ENCODE measurements at regions not wholly inside any gene's neighbourhood (a gene's known extent, or its start where the extent isn't known, plus 50 kb on each side); places are given as distances from the start of the nearest gene placed in this dataset.

DNA sequence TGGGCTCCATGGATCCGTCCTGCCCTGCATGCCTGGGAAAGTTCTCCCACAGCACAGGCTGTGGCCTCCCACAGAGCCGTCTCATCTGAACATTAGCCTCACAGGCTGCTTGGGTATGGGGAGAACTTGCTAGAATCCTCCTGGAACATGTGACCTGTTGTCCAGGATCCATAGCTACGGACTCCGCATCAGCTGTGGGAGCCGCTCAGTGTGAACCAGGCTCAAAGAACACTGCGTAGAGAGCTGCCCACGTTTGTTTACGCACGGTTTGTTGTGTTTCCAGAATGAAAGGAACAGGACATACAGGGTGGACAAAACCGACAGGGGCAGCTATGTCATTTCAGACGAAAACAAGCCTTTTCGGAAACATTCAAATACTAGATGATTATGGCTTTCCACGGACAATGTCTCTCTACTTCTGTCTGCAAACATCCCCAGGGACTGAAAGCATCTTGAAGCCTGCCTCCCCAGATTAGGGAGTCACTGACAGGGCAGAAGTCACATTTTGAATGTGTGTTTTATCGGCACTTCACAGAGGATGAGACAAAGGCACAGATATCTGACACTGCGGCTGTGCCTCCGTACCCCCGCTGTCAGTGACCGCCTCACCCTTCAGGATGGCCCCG is 390.3 kb downstream of the GADD45G start:
- TF ChIP-seq, protein P1, sequence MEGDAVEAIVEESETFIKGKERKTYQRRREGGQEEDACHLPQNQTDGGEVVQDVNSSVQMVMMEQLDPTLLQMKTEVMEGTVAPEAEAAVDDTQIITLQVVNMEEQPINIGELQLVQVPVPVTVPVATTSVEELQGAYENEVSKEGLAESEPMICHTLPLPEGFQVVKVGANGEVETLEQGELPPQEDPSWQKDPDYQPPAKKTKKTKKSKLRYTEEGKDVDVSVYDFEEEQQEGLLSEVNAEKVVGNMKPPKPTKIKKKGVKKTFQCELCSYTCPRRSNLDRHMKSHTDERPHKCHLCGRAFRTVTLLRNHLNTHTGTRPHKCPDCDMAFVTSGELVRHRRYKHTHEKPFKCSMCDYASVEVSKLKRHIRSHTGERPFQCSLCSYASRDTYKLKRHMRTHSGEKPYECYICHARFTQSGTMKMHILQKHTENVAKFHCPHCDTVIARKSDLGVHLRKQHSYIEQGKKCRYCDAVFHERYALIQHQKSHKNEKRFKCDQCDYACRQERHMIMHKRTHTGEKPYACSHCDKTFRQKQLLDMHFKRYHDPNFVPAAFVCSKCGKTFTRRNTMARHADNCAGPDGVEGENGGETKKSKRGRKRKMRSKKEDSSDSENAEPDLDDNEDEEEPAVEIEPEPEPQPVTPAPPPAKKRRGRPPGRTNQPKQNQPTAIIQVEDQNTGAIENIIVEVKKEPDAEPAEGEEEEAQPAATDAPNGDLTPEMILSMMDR (conservative IDR thresholded peaks at IDR 0.05; ENCODE audit: low read depth in 2 of 2) = no peak
- TF ChIP-seq, protein P2, sequence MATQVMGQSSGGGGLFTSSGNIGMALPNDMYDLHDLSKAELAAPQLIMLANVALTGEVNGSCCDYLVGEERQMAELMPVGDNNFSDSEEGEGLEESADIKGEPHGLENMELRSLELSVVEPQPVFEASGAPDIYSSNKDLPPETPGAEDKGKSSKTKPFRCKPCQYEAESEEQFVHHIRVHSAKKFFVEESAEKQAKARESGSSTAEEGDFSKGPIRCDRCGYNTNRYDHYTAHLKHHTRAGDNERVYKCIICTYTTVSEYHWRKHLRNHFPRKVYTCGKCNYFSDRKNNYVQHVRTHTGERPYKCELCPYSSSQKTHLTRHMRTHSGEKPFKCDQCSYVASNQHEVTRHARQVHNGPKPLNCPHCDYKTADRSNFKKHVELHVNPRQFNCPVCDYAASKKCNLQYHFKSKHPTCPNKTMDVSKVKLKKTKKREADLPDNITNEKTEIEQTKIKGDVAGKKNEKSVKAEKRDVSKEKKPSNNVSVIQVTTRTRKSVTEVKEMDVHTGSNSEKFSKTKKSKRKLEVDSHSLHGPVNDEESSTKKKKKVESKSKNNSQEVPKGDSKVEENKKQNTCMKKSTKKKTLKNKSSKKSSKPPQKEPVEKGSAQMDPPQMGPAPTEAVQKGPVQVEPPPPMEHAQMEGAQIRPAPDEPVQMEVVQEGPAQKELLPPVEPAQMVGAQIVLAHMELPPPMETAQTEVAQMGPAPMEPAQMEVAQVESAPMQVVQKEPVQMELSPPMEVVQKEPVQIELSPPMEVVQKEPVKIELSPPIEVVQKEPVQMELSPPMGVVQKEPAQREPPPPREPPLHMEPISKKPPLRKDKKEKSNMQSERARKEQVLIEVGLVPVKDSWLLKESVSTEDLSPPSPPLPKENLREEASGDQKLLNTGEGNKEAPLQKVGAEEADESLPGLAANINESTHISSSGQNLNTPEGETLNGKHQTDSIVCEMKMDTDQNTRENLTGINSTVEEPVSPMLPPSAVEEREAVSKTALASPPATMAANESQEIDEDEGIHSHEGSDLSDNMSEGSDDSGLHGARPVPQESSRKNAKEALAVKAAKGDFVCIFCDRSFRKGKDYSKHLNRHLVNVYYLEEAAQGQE (IDR thresholded peaks at IDR 0.05; ENCODE audit: unreplicated experiment) = no peak
- TF ChIP-seq, protein P3, sequence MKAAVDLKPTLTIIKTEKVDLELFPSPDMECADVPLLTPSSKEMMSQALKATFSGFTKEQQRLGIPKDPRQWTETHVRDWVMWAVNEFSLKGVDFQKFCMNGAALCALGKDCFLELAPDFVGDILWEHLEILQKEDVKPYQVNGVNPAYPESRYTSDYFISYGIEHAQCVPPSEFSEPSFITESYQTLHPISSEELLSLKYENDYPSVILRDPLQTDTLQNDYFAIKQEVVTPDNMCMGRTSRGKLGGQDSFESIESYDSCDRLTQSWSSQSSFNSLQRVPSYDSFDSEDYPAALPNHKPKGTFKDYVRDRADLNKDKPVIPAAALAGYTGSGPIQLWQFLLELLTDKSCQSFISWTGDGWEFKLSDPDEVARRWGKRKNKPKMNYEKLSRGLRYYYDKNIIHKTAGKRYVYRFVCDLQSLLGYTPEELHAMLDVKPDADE (IDR thresholded peaks at IDR 0.05) = no peak
- TF ChIP-seq CREB1 (CRISPR knock-in tag; IDR thresholded peaks at IDR 0.05; ENCODE audit: low read depth) = no peak
- TF ChIP-seq EZH2 (IDR thresholded peaks at IDR 0.05; ENCODE audit: low read depth, unreplicated experiment) = no peak

All from GM23338 (cell line).